HG03064 (cell line): ENCODE measurements at regions not wholly inside any gene's neighbourhood (a gene's known extent, or its start where the extent isn't known, plus 50 kb on each side); places are given as distances from the start of the nearest gene placed in this dataset.

Experiments used
- ATAC-seq: cut with Tn5 transposase; IDR thresholded peaks from one replicate; pipeline ENCODE4 v1.9.1; 2021; ENCODE audit warnings: low read depth; ENCODE audit not compliant: unreplicated experiment

DNA sequence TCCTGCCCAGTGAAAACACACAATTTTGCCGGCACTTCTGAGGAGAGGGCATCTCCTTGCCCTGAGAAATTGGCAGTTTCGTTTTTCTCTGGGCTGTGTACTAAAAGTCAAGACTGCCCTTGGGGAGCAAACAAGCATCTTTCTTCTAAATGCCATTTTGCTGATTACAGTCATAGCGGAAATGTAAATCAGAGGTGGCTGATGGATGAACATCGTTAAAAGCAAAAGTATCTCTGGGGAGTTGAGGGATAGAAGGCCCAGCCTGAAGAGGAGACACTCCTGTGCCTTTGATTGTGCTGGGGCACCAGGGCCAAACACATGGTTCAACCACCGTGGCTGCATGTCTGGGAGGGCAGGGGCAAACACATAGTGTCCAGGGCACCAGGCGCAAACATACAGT lies 49.8 kb downstream of the ABCC12 start:
- no peak for ATAC-seq

DNA sequence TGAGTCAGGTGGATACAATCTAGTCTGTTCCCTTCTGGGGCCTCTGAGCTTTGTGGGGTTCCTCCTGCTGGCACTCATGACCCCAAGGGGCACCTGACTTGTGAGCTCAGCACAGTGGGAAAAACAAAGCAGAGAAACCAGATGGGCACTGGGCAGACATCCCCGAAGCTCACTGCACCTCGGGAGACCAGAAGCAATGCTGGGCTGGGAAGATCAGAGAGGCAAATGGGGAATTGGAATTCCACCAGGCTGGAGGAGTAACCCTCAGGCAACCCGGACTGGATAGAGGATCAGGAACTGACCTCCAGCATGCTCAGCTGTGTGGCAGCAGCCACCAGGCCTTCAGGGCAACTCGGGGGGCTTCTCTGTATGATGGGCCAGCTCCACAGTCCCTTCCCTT lies 50.3 kb downstream of the ABCC12 start:
- ATAC-seq = no peak

DNA sequence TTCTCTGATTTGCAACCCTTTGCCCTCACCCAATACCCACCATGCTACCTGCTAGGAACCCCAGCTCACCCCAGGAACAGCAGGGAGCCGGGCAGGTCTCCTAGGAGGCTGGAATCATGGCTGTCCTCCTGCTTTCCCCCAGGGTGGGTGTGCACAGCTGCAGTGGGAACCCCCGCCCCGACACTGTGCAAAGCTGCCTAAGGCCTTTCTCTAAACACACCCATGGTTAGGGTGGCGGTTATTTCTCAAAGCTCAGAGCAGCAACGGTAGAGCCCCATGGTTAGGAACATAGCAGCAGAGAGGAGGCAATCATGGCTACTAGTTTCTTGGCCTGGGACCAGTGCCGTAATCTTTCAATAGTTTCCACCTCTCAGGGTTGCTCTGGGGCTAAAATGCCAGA lies 52.2 kb downstream of the ABCC12 start:
- no peak for ATAC-seq

DNA sequence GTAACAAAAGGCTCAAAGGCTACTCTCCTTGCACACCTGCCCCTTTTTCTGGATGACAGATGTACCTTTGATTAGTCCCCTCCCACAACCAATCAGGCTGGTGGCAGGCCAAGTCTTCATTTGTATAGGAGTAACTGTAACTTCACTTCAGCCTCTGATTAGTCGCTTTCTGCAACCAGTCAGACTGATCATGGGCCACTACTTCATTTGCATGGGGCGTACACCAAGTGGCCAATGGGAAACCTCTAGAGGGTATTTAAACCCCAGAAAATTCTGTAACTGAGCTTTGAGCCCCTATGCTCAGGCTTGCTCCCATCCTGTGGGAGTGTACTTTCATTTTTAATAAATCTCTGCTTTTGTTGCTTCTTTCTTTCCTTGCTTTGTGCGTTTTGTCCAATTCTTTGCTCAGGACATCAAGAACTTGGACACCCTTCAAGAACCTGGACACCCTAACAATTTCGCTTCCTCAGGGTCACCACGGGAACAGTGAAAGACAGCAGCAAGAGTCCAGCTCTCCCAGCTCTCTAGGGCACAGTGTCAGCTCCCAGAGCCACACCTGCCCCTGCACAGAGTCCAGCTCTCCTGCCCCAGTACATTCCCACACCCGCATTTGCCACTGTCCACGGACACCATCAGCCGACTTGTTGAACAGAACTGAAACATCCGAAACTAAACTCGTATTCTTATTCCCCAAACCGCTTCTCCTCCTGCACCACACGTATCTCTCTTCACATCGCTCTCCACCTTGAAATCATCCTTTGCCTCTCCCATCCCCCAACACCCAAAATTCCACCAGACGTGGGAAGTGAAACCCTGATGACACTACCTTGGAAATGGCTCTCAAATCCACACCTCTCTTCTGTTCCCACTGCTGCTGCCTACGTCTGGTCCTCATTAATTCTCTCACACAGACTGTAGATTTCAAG lies 53.4 kb downstream of the ABCC12 start:
- no peak for ATAC-seq

- ATAC-seq = peak; percentile 66
These were observed 54.6 kb downstream of the ABCC12 start for GRCh38 chr16:48101069-48101674.

DNA sequence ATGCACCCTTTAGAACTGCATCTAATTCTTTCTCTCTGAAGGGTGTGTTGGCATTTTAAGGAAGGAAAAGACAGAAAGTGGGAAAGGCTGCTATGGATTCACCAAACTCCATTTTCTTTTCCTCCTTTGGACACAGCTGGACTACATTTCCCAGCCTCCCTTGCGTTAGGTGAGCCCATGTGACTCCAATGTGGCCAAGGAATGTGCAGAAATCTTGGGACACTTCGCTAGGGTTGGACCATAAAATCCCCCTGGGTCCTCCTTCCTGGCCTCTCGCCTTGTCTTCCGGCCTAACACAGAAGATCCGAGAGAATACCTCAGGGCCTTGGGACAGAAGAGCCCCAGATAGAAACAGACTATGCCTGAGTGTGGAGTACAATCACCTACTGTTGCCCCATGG lies 56.3 kb downstream of the ABCC12 start:
- no peak for ATAC-seq

- ATAC-seq = no peak
These were observed 57.3 kb downstream of the ABCC12 start for GRCh38 chr16:48098472-48098871.

GRCh38 chr16:48091117-48091516 lies 64.7 kb downstream of the ABCC12 start:
- ATAC-seq = no peak

DNA sequence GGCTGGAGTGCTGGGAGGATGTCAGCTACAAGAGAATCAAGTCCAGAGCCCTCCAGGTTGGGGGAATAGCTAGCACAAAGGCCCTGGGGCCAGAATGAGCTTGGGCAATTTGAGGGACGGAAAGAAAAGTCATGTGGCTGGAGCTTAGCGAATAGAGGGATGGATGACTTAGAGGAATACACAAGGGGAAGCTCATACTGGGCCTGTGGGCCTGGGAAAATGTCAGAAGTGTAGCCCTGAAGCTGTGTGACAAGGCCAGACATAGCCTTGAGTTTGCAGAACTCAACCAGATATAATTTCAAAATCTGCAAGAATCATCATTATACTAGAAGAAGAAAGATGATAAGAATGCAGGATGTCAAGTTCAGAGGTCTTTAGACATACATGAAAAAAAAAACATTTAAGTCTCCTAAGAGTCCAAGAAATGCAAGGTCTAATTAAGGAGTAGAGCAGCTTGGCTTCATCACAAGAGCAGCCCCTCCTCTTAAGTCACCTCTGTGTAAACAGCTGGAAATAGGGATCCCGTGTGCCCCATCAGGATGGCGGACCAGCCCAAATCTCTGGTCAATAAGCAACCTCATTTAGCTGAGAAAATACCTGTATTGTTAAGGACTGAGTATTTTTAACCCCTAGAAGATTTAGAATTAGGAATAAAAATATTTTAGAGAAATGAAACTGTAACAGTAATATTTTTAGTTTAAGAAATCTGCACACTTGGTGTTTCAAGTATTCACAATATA lies 66.6 kb downstream of the ABCC12 start:
- ATAC-seq = no peak

DNA sequence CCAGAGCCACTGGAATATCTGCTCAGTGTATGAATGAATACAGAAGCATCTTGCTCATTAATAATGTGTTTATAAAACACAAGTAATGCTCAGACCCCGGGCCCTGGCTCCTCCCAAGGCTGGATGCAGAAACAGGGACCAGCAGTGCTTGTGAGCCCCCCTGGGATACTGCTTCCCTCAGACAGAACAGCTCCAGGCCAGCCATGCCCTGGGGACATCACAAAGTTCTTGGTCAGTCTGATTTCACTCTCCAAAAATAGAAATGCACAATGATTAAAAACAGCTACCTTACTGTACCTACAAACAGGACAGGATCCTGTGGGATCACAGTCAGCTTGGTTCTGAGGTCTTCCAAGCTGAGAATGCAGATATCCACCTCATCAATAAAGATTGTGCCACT lies 68.2 kb downstream of the ABCC12 start:
- ATAC-seq = no peak

DNA sequence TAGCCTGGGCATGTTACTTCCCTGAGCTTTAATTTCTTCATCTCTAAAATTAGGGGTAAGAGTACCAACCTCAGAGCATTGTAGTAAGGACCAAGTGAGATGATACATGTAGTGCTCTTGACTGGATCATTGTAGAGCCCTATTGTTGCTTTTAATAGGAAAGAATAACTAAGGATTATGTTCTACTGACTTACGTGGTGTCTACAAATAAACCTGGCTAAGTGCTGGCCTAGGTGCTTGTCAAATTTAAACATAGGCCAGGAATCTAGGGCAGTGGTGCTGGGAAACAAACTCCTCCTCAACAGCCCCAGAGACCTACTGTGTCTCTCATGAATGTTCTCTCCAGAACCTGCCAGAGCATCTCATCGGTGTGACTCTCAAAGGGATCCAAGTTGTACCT lies 69.4 kb downstream of the ABCC12 start:
- no peak for ATAC-seq

- ATAC-seq = no peak
These were observed 70.1 kb downstream of the ABCC12 start for GRCh38 chr16:48085729-48086128.

DNA sequence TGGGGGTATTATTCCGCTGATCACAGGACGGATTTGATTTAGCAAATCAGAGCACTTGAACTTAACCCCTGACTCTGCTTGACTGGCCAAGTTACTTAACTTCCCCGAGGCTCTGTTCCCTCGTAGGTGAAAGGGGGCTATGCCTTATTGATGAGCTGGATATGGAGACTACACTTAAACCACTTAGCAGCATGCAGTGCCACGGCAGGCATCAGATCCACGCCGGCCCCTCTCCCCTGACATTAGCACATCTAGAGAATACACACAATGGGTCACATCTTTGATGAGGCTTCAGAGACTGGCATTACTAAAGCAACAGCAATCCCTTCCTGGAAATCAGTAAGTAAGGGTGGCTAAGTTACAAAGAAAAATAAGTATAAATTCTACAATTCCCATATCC lies 71.0 kb downstream of the ABCC12 start:
- ATAC-seq = no peak

DNA sequence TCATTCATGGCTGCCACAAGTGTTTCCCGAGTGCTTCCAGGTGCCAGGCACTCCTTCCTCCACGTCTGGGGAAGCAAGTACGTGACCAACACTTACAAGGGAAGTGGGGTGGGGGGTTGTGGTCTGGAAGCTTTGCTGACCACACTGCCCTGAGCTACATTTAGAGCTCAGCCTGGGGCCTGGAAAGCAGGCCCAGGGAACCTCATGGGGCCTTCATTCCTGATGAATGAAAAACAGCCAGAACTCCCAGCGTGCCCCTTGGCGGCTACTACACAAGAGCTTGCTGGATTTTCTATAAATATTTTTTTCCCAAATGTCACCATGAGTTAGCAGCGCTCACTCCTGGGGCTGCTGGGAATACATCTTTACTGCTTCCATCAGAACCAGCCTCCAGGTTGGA lies 73.3 kb downstream of the ABCC12 start:
- no peak for ATAC-seq

DNA sequence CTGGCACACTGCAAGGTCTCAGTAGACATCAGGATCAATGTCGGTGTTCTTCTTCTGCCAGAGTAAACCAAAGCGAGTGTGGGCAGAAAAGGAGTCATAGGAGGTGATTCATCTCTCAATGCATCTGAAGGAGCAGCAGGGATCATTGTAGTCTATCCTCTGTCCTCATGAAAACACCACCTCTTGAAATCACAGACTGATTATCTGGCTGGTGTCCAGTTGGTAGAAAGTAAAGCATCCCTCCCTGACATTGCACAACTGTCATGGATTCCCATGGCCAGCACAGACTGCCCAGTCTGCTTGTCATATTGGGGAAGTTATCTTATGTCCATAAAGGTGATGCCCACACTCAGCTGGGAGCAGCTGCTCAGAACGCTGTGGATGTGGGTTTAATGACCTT lies 74.1 kb downstream of the ABCC12 start:
- ATAC-seq = no peak

DNA sequence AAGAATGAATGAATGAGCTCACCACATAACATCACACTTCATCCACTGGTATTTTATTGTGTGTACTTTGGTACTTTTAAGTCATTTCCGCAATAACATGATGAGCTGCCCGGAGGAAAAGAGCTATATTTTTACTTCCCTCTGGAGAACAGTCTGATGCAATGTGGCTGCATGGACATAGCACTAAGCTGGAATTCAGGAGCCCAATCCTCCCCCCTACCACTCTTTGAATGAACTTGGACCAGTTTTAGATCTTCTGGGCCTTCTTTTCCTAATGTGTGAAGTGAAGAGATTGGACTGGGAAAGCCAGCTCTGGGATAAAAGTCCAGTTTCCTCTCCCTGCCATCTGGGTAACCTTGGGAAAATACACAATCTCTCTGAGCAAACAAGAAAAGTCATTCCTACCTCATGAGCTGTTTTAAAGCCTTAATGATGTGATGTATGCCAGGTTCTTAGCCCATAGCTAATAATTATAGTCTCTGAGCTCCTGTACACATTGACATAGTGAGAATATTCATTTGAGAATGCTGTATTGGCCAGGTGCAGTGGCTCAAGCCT lies 79.3 kb downstream of the ABCC12 start:
- no peak for ATAC-seq

DNA sequence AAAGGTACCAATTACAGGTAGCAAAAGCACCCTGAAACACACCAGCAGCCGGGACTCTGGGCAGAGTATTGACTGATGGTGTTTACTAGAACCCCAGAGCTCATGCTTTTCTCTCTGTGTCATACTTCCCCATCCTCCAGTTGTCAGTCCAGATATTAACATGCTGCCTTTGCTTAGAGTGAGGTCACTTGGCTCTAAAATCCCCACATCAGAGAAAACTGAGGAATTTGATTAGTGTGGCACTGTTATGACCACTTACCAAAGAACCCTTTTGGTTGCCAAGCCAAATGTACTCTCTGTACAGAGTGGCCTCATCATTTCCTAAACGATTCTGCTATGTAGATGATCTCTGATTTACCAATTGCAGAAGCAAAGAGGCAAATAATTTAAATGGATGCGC lies 80.4 kb downstream of the ABCC12 start:
- no peak for ATAC-seq

- ATAC-seq = no peak
These were observed 88.4 kb downstream of the ABCC12 start for GRCh38 chr16:48067388-48067787.

DNA sequence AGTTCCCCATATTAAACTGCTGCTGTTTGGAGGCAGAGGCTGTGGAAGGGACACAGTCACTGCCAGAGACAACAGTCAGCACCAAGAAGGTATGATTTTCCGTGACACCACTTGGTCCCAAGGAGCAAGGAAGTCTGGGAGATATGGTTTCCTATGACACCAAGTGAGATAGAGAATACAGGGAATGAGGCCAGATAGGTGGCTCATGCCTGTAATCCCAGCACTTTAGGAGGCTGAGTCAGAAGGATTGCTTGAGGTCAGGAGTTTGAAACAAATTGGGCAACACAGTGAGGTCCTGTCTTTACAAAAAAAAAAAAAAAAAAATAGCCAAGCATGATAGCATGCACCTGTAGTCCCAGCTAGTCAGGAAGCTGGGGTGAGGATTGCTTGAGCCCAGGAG lies 90.8 kb downstream of the ABCC12 start:
- no peak for ATAC-seq

GRCh38 chr16:48062681-48063080 lies 93.1 kb downstream of the ABCC12 start:
- ATAC-seq = no peak

- ATAC-seq = no peak
These were observed 95.9 kb downstream of the ABCC12 start for GRCh38 chr16:48059936-48060335.
